ENCODE measurements at regions not wholly inside any gene's neighbourhood (a gene's known extent, or its start where the extent isn't known, plus 50 kb on each side); places are given as distances from the start of the nearest gene placed in this dataset.

DNA sequence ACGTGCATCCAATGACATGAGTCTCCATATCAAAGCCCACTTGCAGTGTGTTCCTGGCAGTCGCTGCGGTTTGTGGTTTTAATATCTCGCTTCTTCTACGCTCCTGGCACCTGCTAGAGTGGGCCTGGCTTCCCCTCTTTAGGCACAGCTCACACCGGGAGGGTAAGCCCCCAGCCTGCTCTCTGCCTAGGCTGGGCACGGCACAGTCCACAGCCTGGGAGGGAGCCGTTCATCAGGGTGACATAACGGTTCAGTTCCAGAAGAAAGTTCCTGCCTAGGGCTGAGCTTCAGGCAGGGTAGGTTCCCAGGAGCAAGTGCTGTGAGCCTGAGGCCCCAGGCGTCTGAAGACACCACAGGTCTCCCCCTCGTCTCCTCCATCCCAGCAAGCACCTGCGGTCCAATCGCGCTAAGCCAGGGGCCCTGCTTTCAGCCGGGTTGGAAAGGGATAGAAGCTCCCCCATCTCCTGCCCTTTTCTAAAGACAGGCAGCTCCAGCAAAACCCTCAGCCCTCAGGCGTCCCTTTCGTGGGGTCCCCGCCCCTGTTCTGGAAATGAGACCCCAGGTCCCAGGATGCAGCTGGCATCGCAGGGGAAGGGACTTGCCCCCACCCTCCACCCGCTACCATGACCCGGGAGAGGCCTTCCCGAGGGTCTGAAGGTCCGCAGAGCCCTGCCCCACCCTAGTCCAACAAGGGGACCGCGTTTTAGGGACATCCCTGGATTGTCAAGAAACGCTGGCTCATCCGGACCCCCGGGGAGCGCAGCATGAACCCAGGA, 121.6 kb upstream of the ZNF507 start:
- TF ChIP-seq, protein P1, sequence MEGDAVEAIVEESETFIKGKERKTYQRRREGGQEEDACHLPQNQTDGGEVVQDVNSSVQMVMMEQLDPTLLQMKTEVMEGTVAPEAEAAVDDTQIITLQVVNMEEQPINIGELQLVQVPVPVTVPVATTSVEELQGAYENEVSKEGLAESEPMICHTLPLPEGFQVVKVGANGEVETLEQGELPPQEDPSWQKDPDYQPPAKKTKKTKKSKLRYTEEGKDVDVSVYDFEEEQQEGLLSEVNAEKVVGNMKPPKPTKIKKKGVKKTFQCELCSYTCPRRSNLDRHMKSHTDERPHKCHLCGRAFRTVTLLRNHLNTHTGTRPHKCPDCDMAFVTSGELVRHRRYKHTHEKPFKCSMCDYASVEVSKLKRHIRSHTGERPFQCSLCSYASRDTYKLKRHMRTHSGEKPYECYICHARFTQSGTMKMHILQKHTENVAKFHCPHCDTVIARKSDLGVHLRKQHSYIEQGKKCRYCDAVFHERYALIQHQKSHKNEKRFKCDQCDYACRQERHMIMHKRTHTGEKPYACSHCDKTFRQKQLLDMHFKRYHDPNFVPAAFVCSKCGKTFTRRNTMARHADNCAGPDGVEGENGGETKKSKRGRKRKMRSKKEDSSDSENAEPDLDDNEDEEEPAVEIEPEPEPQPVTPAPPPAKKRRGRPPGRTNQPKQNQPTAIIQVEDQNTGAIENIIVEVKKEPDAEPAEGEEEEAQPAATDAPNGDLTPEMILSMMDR (IDR thresholded peaks at IDR 0.05; ENCODE audit: low read depth, low read length, poor library complexity, severe bottlenecking), result no peak
- no peak for TF ChIP-seq EZH2phosphoT487 (IDR thresholded peaks at IDR 0.05; ENCODE audit: borderline replicate concordance, low read length)
